OCI-LY7 (cell line): ENCODE measurements at regions not wholly inside any gene's neighbourhood (a gene's known extent, or its start where the extent isn't known, plus 50 kb on each side); places are given as distances from the start of the nearest gene placed in this dataset.

ENCODE experiments used
- BruUV-seq: library from RNA; stranded (reverse); fragments of 400-500 nt; replicated peaks from 2 replicates; lab custom pipeline; 2021; lab: Mats Ljungman, UMichigan
- CTCF ChIA-PET: fragments of 300-600 bp; sonication (Branson Sonifier 250); formaldehyde crosslinking; loops from one replicate; lab custom pipeline; 2022; ENCODE audit warnings: antibody characterized with exemption; ENCODE audit not compliant: unreplicated experiment; lab: Charles Lee
- POLR2A ChIA-PET: fragments of 300-600 bp; sonication (Branson Sonifier 250); formaldehyde crosslinking; loops from one replicate; lab custom pipeline; 2022; ENCODE audit warnings: antibody characterized with exemption; lab: Charles Lee
- DNase-seq: peaks from one replicate; pipeline ENCODE4 v3.0.0-alpha.2; 2015; ENCODE audit warnings: low spot score
- H2AFZ ChIP-seq: fragments of 200-600 bp; sonication (generic), shearing (Covaris generic); 2 replicates; pipeline ENCODE4 v1.6.1; 2014; ENCODE audit warnings: mild to moderate bottlenecking, antibody characterized with exemption, low read length, moderate library complexity
- H3K27ac ChIP-seq: fragments of 200-600 bp; sonication (generic); 2 replicates; pipeline ENCODE4 v1.5.1; 2014; ENCODE audit warnings: mixed run types, low read depth, mild to moderate bottlenecking, moderate library complexity, low read length, inconsistent platforms; ENCODE audit not compliant: poor library complexity, severe bottlenecking
- H3K36me3 ChIP-seq: fragments of 200-600 bp; sonication (generic); 2 replicates; pipeline ENCODE4 v1.6.1; 2014; ENCODE audit warnings: mild to moderate bottlenecking, antibody characterized with exemption, low read length, moderate library complexity, mixed read lengths; ENCODE audit not compliant: insufficient read depth
- H3K4me1 ChIP-seq: fragments of 200-600 bp; sonication (generic); 2 replicates; pipeline ENCODE4 v1.5.1; 2014; ENCODE audit warnings: mild to moderate bottlenecking, low read length; ENCODE audit not compliant: insufficient read depth, poor library complexity, severe bottlenecking
- H3K4me2 ChIP-seq: fragments of 200-600 bp; sonication (generic); 2 replicates; pipeline ENCODE4 v1.6.1; 2014; ENCODE audit warnings: mild to moderate bottlenecking, low read length
- H3K4me3 ChIP-seq: fragments of 200-600 bp; sonication (generic); 2 replicates; pipeline ENCODE4 v1.5.1; 2014; ENCODE audit warnings: mild to moderate bottlenecking, low read depth, low read length; ENCODE audit not compliant: poor library complexity, severe bottlenecking
- H3K79me2 ChIP-seq: fragments of 200-600 bp; sonication (generic); 2 replicates; pipeline ENCODE4 v1.6.1; 2016; ENCODE audit warnings: low read depth, mild to moderate bottlenecking, low read length, moderate library complexity, mixed read lengths; ENCODE audit not compliant: insufficient read depth
- H3K9me2 ChIP-seq: fragments of 200-600 bp; sonication (generic); 2 replicates; pipeline ENCODE4 v1.6.1; 2016; ENCODE audit warnings: mild to moderate bottlenecking, low read length, mixed read lengths; ENCODE audit not compliant: insufficient read depth
- H3K9me3 ChIP-seq: fragments of 200-600 bp; sonication (generic); 2 replicates; pipeline ENCODE4 v1.6.1; 2014; ENCODE audit warnings: mild to moderate bottlenecking, mixed run types, low read length, mixed read lengths
- H4K20me1 ChIP-seq: fragments of 200-600 bp; sonication (generic); 2 replicates; pipeline ENCODE4 v1.6.1; 2014; ENCODE audit warnings: mild to moderate bottlenecking, antibody characterized with exemption, low read length, moderate library complexity, mixed read lengths; ENCODE audit not compliant: insufficient read depth
- EZH2phosphoT487 ChIP-seq: fragments of 200-600 bp; sonication (generic); IDR thresholded peaks from 2 replicates; pipeline ENCODE4 v1.6.1; 2018; ENCODE audit warnings: low read depth, borderline replicate concordance, mild to moderate bottlenecking, mixed run types, antibody characterized with exemption, low read length, moderate library complexity, mixed read lengths
- intact Hi-C: fragments of 100-400 bp; cut with micrococcal nuclease; formaldehyde crosslinking; loops from one replicate; pipeline ENCODE4 v1.10.0; 2022; ENCODE audit not compliant: unreplicated experiment
- TF ChIP-seq, protein P1 (sequence below): fragments of 200-600 bp; sonication (generic); conservative IDR thresholded peaks from 2 replicates; pipeline ENCODE4 v1.5.1; 2014; ENCODE audit warnings: mild to moderate bottlenecking, antibody characterized with exemption, low read length, moderate library complexity, mixed read lengths

DNA sequence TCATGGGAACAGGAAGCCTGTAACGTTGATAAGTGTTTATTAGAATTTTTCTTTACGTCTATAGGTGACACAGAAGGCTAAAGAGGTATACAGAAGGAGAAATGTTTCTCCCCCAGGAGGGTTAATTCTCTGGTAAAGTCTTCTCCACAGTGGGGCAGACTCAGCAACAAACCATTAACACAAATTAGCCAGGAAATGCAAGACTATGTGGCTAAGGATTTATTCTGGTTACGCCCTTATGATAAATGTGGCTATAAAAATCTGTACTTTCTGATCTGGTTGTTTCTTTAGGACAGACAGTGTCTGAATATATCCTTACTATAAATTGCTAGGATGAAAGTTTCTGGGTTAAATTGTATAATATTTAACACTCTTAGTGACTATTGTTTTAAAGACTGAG is 423.3 kb downstream of the FLRT2 start:
- POLR2A ChIA-PET = interaction anchor here (2.2 kb wide), 1 partner anchor 9 kb away, joined by 7 read pairs; no protein-coding TSS in a partner anchor
- no TSS peak for BruUV-seq
- TF ChIP-seq, protein P1, sequence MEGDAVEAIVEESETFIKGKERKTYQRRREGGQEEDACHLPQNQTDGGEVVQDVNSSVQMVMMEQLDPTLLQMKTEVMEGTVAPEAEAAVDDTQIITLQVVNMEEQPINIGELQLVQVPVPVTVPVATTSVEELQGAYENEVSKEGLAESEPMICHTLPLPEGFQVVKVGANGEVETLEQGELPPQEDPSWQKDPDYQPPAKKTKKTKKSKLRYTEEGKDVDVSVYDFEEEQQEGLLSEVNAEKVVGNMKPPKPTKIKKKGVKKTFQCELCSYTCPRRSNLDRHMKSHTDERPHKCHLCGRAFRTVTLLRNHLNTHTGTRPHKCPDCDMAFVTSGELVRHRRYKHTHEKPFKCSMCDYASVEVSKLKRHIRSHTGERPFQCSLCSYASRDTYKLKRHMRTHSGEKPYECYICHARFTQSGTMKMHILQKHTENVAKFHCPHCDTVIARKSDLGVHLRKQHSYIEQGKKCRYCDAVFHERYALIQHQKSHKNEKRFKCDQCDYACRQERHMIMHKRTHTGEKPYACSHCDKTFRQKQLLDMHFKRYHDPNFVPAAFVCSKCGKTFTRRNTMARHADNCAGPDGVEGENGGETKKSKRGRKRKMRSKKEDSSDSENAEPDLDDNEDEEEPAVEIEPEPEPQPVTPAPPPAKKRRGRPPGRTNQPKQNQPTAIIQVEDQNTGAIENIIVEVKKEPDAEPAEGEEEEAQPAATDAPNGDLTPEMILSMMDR = no peak
- TF ChIP-seq EZH2phosphoT487 = no peak
- Histone ChIP-seq H3K36me3 (no peaks in the 10 kb centered on the region), H4K20me1 (no peaks in the 10 kb centered on the region), H3K9me3 (no peaks in the 10 kb centered on the region), H3K4me1 (no peaks in the 10 kb centered on the region), H3K9me2 (no peaks in the 10 kb centered on the region), H2AFZ (no peak overlapping the region), H3K4me3 (no peak overlapping the region), H3K27ac (no peak overlapping the region), H3K79me2 (no peaks in the 10 kb centered on the region), H3K4me2 (no peak overlapping the region)
- intact Hi-C loops = no loop called here
- CTCF ChIA-PET = no interaction called here
- DNase-seq = no peak

DNA sequence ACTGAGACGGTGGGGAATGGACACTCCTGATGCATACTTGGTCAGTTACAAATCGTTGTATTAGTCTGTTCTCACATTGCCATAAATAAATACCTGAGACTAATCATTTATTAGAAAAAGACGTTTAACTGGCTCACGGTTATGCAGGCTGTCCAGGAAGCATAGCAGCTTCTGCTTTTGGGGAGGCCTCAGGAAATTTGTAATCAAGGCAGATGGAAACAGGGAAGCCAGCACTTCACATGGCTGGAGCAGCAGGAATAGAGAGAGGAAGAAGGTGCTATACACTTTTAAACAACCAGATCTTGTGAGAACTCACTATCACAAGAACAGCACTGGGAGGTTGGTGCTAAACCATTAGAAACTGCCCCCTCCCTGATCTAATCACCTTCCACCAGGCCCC is 418.2 kb downstream of the FLRT2 start:
- BruUV-seq = no TSS peak
- H3K4me2 ChIP-seq = no peak overlapping the region
- no peaks in the 10 kb centered on the region for H3K9me2 ChIP-seq
- H2AFZ ChIP-seq = no peak overlapping the region
- intact Hi-C loops = no loop called here
- no peaks in the 10 kb centered on the region for H3K36me3 ChIP-seq
- TF ChIP-seq EZH2phosphoT487 = no peak
- TF ChIP-seq, protein P1 = no peak
- CTCF ChIA-PET = no interaction called here
- no peaks in the 10 kb centered on the region for H4K20me1 ChIP-seq
- POLR2A ChIA-PET = no interaction called here
- DNase-seq = no peak
- no peak overlapping the region for H3K27ac ChIP-seq
- no peaks in the 10 kb centered on the region for H3K9me3 ChIP-seq
- H3K79me2 ChIP-seq = no peaks in the 10 kb centered on the region
- no peak overlapping the region for H3K4me3 ChIP-seq
- no peaks in the 10 kb centered on the region for H3K4me1 ChIP-seq

DNA sequence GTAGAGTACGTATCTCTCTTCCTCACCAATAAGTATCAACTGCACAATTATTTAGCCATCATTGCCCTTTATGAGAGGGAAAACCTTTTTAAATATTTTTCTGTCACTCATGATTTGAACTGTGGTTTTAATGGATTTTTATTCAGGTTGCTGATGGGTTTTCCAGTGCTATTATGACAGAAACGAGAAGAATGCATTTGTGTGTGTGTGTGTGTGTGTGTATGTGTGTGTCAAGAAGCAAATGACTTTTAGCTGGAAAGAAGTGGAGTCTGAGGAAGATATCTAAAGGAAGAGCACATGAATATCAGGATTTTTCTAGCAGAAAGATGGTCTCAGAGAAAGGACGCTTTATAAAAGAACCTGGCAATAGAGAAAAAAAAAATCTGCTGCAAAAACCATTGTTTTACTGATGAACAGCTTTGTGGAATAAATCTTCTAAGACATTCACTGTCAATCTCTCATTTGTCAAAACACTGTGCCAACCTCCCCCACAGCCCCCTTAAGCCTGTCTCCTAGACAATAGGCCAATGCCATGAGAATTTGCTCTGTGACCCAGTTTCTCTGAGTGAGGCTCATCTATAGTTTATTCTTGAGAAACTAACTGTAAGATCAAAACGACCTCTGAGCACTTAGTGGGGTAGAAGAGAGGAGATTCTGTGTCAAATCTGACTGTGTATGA is 417.7 kb downstream of the FLRT2 start:
- no peak for DNase-seq
- Histone ChIP-seq H3K36me3 (no peaks in the 10 kb centered on the region), H4K20me1 (no peaks in the 10 kb centered on the region), H3K9me3 (no peaks in the 10 kb centered on the region), H2AFZ (no peak overlapping the region), H3K9me2 (no peaks in the 10 kb centered on the region), H3K4me3 (no peak overlapping the region), H3K4me1 (no peaks in the 10 kb centered on the region), H3K27ac (no peak overlapping the region), H3K4me2 (no peak overlapping the region), H3K79me2 (no peaks in the 10 kb centered on the region)
- ChIA-PET CTCF (no interaction called here), POLR2A (interaction anchor here (1.1 kb wide), 1 partner anchor 329 kb away, joined by 3 read pairs; no protein-coding TSS in a partner anchor)
- TF ChIP-seq, protein P1 = no peak
- TF ChIP-seq EZH2phosphoT487 = no peak
- intact Hi-C loops = no loop called here
- BruUV-seq = no TSS peak
